ENCODE measurements at regions not wholly inside any gene's neighbourhood (a gene's known extent, or its start where the extent isn't known, plus 50 kb on each side); places are given as distances from the start of the nearest gene placed in this dataset.
"Not testable (repeated sequence)": the region's sequence is repeated elsewhere in the genome, so short reads cannot be mapped to it uniquely, and the experiment has no call there.

DNA sequence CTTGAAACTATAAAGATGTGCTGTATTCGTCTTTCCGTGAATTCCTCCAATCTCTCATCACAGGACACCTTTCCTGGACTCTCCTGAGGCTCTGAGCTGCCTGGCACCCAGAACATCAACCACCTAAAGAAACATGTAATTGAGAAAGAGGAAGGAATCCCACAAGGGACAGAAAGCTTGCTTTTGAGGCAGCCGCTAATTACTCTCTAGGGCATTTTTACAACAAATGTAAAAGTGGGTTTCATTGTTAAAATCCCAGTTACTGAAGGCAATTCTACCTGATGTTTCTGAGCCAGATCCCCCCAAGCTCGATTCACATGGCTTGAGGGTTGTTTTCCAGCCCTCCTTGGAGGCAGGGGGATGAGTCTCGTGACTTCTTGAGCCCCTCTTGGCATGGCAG lies 238.5 kb upstream of the LHX5 start:
- in situ Hi-C loops (cut with MboI; ENCODE audit: low sequenced_read_pairs, unreplicated experiment): no loop called here
- TF ChIP-seq, protein P1, sequence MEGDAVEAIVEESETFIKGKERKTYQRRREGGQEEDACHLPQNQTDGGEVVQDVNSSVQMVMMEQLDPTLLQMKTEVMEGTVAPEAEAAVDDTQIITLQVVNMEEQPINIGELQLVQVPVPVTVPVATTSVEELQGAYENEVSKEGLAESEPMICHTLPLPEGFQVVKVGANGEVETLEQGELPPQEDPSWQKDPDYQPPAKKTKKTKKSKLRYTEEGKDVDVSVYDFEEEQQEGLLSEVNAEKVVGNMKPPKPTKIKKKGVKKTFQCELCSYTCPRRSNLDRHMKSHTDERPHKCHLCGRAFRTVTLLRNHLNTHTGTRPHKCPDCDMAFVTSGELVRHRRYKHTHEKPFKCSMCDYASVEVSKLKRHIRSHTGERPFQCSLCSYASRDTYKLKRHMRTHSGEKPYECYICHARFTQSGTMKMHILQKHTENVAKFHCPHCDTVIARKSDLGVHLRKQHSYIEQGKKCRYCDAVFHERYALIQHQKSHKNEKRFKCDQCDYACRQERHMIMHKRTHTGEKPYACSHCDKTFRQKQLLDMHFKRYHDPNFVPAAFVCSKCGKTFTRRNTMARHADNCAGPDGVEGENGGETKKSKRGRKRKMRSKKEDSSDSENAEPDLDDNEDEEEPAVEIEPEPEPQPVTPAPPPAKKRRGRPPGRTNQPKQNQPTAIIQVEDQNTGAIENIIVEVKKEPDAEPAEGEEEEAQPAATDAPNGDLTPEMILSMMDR (IDR thresholded peaks at IDR 0.05; ENCODE audit: borderline replicate concordance, control extremely low read depth, extremely low read depth, insufficient read depth, missing control alignments): no peak
- DNase-seq (ENCODE audit: low spot score): no peak

DNA sequence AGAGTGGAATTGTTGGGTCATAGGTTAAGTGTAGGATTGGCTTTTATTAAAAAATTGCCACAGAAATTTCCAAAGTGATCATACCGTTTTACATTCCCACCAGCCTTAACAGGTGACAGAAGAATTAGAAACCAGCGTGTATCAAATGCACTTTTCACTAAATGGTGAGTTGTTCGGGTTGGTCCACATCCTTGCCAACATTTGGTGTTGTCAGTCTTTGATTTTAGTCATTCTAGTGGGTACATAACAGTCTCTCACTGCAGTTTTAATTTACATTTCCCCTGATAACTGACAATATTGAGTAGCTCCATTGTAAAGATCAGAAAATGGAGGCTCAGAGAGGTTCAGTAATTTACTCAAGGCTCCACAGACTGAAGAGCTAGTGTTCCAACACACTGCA lies 237.8 kb upstream of the LHX5 start:
- DNase-seq (ENCODE audit: low spot score): no peak
- TF ChIP-seq, protein P1 (IDR thresholded peaks at IDR 0.05; ENCODE audit: borderline replicate concordance, control extremely low read depth, extremely low read depth, insufficient read depth, missing control alignments): no peak
- in situ Hi-C loops (cut with MboI; ENCODE audit: low sequenced_read_pairs, unreplicated experiment): no loop called here

DNA sequence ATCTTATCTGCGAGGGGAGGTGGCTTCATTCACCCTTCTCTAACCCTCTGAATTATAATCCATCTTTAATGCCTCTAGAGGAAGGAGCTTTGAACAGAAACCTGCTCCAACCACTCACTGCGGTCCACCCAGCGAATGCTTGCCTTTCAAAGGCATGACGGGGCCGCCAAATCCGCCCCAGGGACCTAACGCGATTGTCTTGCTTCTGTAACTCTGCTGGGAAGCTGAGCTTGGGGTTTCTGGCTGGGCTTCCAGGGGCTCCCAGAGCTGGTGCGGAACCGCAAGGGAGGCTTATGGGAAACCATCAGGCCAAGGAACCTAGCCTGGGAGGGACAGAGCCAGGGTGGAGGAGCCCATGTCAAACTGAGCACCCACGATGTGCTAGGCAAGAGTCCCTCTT lies 231.2 kb upstream of the LHX5 start:
- TF ChIP-seq, protein P1 (IDR thresholded peaks at IDR 0.05; ENCODE audit: borderline replicate concordance, control extremely low read depth, extremely low read depth, insufficient read depth, missing control alignments): no peak
- no peak for DNase-seq (ENCODE audit: low spot score)
- in situ Hi-C loops (cut with MboI; ENCODE audit: low sequenced_read_pairs, unreplicated experiment): no loop called here

DNA sequence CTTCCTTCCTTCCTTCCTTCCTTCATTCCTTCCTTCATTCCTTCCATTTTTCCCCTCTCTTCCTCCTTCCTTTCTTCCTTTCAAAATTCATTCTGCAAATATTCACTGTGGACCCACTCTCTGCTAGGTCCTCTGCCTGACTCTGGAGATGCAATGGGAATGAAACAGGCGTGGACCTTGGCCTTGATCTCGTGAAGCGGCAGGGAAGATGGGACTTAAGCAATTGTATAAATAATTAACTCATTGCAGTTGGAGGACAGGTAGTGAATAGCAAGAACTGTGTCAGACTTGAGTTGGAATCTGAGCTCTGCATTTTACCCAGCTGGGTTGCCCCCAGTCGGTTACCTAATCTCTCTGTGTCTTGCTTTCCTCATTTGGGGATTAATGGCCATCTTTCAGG lies 230.6 kb upstream of the LHX5 start:
- TF ChIP-seq, protein P1 (IDR thresholded peaks at IDR 0.05; ENCODE audit: borderline replicate concordance, control extremely low read depth, extremely low read depth, insufficient read depth, missing control alignments): no peak
- in situ Hi-C loops (cut with MboI; ENCODE audit: low sequenced_read_pairs, unreplicated experiment): no loop called here
- no peak for DNase-seq (ENCODE audit: low spot score)

DNA sequence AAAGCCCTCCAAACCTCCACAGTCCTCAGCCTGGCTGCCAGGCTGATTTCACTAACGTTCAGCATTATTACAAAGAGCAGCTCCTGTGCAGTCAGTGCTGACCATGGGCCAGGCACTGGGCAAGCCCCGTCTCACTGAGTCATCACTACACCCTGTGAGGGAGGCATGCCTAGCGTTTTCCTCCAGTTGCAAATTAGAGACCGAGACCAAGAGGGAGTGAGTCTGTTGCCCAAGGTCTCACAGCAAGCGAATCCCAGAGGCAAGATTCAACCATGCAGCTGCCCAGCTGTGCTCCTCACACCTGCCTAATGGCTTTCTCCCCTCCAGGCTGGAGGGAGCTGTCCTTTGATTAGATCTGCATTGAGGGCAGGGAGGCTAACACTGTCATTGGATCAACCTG lies 229.3 kb upstream of the LHX5 start:
- in situ Hi-C loops (cut with MboI; ENCODE audit: low sequenced_read_pairs, unreplicated experiment): no loop called here
- TF ChIP-seq, protein P1 (IDR thresholded peaks at IDR 0.05; ENCODE audit: borderline replicate concordance, control extremely low read depth, extremely low read depth, insufficient read depth, missing control alignments): no peak
- DNase-seq (ENCODE audit: low spot score): no peak

DNA sequence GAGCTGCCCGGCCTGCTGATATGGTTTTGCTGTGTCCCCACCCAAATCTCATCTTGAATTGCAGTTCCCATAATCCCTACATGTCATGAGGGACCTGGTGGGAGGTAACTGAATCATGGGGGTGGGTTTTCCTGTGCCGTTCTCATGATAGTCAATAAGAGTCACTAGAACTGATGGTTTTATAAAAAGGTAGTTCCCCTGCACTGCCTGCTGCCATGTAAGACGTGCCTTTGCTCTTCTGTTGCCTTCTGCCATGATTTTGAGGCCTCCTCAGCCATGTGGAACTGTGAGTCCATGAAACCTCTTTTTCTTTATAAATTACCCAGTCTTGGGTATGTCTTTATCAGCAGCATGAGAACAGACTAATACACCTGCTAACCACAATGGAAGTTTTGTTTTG lies 228.3 kb upstream of the LHX5 start:
- in situ Hi-C loops (cut with MboI; ENCODE audit: low sequenced_read_pairs, unreplicated experiment); DNase-seq (ENCODE audit: low spot score): not testable (repeated sequence)

DNA sequence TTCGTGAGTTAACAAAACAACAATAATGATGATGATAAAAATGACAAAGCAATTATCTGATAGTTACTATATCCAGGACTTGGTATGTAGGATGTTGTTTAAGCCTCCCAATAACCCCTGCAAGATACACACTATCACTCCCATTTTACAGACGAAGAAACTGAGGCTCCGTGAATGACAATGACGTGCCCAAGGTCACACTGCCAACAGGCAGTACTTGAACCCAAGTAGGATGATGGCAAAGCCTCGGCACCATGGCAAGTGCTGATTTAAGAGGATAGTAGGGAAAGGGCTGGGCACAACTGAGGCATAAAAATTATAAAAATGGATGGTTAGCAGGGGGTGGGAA lies 226.8 kb upstream of the LHX5 start:
- no peak for DNase-seq (ENCODE audit: low spot score)
- in situ Hi-C loops (cut with MboI; ENCODE audit: low sequenced_read_pairs, unreplicated experiment): no loop called here
- TF ChIP-seq, protein P1 (IDR thresholded peaks at IDR 0.05; ENCODE audit: borderline replicate concordance, control extremely low read depth, extremely low read depth, insufficient read depth, missing control alignments): no peak

Measured in GM13976 (cell line).